Activated CD8-positive, alpha-beta memory T cell treated with anti-CD3 and anti-CD28 coated beads for 4 hours (primary cell): ENCODE measurements at regions not wholly inside any gene's neighbourhood (a gene's known extent, or its start where the extent isn't known, plus 50 kb on each side); places are given as distances from the start of the nearest gene placed in this dataset.

ENCODE experiments used
- DNase-seq, 2 donors: peaks; one replicate each; pipeline ENCODE4 v3.0.0-alpha.2; 2020; ENCODE audit warnings: low read depth in 2 of 2

DNA sequence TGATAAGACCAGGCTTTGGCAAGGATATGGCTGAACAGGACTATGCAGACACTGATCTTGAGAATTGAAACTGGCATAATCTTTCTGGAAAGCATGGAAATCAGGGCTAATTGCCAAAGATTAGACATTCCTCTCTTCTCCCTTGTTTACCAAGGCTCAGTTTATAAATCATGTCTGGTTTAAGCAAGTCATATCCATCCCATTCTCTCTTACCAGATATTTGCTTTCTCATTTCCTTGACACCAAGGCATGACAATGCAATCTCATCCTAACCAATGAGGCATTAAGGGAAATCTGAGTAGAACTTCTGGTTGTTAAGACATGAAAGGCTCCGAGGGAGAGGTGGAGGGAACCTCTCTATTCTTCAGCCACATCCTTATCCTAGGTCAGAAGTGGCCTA lies 110.3 kb upstream of the CEP85L start:
- DNase-seq, result no peak

DNA sequence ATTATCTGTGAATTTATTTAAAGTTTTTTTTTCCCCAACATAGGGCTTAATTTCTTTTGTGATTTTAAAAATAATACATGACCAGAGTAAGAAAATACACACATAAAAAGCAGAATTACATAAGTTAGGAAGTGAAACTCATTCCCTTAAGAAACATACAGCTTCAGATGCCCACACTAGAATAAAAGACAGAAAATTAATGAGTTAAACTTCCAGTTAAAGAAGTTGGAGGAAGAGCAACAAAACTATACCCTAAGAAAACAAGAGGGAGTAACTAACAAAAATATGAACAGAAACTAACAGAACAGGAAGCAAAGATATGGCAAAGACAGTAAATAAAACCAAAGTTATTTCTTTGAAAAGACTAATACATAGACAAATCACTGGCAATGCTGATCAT lies 107.6 kb upstream of the CEP85L start:
- no peak for DNase-seq

GRCh38 chr6:118755941-118756646 lies 104.7 kb upstream of the CEP85L start:
- DNase-seq, result no peak

DNA sequence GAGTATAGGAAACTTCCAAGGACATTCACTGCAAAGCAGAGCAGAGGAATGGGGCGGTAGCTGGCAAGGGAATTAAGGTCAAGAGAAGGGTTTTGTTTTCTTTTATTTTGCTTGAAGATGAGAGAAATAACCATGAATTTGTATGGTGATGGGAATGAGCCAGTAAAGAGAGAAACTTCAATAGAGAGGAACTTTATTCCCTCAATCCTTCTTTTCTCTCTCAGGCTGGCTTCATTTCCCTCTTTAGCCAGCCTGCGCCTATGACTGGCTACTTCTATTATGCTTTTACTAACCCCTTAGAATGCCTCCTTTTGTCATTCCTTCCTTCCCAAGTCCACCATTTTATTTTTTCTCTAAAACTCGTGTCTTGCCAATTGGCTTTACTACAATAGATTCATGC lies 101.4 kb upstream of the CEP85L start:
- no peak for DNase-seq

DNA sequence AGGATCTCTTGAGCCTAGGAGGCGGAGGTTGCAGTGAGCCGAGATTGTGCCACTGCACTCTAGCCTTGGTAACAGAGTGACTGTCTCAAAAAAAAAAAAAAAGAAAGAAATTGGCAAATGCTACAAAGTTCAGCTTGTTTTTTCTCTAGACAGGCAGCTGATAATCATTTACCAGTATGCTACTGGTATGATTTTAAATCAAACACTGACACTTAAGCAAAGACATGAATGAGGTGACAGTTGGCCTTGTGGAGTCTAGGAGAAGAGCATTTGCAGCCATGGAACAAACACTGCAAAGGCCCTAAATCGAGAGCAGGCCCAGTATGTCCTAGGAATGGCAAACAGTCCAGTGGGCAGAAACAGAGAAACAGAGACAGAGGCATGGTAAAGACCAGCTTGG lies 99.7 kb upstream of the CEP85L start:
- no peak for DNase-seq

DNA sequence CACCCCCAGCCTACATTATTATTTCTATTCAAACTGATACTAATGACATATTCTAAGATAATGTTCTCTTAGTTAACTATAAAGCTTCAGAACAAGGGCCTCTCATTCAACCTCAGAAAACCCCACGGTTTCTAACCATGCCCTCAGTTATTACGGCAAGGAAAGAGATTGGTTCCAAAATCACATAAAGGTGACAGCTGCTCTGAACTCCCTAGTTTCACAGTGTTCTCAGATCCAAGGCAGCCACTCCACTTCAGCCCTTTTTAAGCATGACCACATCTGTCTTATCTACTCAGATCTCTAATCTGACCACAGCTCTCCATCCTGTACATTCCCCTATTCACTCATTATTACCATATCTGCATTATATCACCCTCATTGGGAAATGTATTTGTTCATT lies 98.8 kb upstream of the CEP85L start:
- no peak for DNase-seq

- DNase-seq, result no peak
These were observed 97.1 kb upstream of the CEP85L start for GRCh38 chr6:118748311-118749062.

- DNase-seq, result no peak
These were observed 95.4 kb upstream of the CEP85L start for GRCh38 chr6:118746825-118747174.

- DNase-seq, result no peak
These were observed 94.9 kb upstream of the CEP85L start for GRCh38 chr6:118746145-118746824.

DNA sequence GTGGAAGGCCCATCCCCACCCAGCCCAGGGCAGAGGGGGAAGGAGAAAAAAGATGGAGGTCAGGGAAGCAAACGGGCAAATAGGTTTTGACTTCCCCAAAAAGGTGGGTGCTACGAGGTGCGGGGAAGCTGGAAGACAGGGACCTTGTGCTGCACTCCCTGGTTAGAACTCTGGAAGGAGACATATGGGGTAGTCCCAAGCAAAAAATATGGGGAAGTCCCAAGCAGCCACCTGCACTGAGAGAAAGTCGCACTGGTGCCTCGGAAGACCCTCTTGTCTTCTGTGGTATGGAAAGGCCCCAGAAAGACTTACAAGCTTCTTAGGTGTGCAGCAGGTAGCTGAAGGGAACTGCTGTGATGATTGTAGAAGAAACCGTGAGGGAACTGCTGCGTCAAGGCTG lies 93.8 kb upstream of the CEP85L start:
- no peak for DNase-seq

- DNase-seq, result no peak
These were observed 93.0 kb upstream of the CEP85L start for GRCh38 chr6:118744261-118744941.

- DNase-seq, result no peak
These were observed 92.4 kb upstream of the CEP85L start for GRCh38 chr6:118743746-118744145.

GRCh38 chr6:118740372-118740771 lies 89.0 kb upstream of the CEP85L start:
- no peak for DNase-seq

DNA sequence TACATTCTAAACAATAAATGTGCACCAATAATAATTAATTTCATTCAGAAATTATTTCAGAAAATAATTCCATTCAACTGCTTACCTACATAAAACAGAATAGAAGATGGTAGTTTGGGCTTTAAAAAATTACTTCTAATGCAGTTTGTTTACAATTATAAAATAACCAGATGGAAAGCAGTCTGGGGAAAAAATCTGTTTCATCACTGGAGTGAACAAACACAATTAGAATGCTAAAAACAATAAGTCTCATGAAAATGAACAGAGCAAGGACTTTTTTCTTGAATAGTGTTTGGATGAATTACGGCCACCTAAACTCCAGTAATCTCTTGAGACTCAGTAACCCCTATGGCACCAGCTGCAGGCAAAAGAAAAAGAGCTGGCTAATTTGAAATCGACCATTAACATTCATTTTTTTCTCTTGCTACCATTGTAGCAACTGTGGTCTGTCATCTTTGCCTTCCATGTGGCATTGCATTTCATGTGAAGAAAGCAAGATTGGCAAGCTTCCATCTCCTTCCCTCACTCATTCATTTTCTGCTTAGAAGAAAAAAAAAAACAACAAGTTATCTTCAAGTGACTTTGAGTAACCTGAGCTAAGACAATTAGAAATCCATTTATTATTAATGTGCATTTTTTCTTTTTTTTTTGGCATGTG lies 88.4 kb upstream of the CEP85L start:
- no peak for DNase-seq

GRCh38 chr6:118736440-118736839 lies 85.0 kb upstream of the CEP85L start:
- DNase-seq, result no peak

DNA sequence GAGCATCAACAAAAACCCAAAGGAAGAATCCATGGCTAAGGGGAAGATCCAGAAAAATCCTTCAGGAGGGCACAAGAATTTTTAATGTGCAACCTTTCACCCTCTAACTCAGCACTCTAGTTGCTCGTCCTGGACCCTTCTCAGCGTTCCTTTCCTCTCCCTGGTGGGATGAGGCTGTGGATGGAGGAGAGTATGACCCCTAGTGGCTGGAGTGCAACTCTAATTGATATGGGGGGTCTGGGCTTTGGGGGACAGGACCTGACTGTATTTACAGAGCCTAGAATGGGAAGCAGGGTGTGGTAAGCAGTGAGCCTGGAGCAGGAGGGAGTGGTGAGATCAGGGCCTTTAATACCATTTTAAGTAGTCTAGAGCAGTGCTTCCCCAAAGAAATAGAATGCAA lies 83.9 kb upstream of the CEP85L start:
- no peak for DNase-seq

DNA sequence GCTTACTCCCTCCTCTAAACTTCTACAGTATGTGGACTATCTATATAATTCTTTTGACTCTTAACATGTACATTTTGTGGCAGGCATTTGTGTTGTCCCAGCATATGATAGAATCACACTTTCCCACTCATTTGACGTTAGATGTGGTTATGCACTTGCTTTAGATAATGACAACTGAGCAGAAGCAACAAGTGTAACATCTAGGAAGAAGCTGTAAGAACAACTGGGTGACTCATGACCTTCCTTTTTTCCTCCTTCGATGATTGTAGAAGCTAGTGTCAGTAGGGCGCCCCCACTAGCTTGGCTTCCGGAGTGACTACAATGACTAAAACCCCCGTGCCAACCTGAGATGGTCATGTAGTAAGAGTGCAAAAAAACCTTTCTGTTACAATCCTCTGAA lies 74.6 kb upstream of the CEP85L start:
- peak; percentile 49 to 69 for DNase-seq

- DNase-seq, result no peak
These were observed 72.8 kb upstream of the CEP85L start for GRCh38 chr6:118724211-118724610.

GRCh38 chr6:118722829-118723813 lies 71.7 kb upstream of the CEP85L start:
- no peak for DNase-seq

GRCh38 chr6:118720125-118720473 lies 68.7 kb upstream of the CEP85L start:
- DNase-seq, result no peak
